ENCODE measurements at regions not wholly inside any gene's neighbourhood (a gene's known extent, or its start where the extent isn't known, plus 50 kb on each side); places are given as distances from the start of the nearest gene placed in this dataset.

- DNase-seq (ENCODE audit: low read depth, low spot score) = no peak
These were observed 124.3 kb downstream of the RPLP1 start for GRCh38 chr15:69576948-69577351.

GRCh38 chr15:69577397-69577796 lies 124.8 kb downstream of the RPLP1 start:
- no peak for DNase-seq (ENCODE audit: low read depth, low spot score)

- DNase-seq (ENCODE audit: low read depth, low spot score) = no peak
These were observed 125.6 kb downstream of the RPLP1 start for GRCh38 chr15:69578252-69578651.

GRCh38 chr15:69578787-69579583 lies 126.4 kb downstream of the RPLP1 start:
- no peak for DNase-seq (ENCODE audit: low read depth, low spot score)

GRCh38 chr15:69579950-69580618 lies 127.5 kb downstream of the RPLP1 start:
- no peak for DNase-seq (ENCODE audit: low read depth, low spot score)

- no peak for DNase-seq (ENCODE audit: low read depth, low spot score)
These were observed 131.0 kb downstream of the RPLP1 start for GRCh38 chr15:69583626-69584025.

- no peak for DNase-seq (ENCODE audit: low read depth, low spot score)
These were observed 133.3 kb downstream of the RPLP1 start for GRCh38 chr15:69585937-69586336.

- DNase-seq (ENCODE audit: low read depth, low spot score) = no peak
These were observed 134.1 kb downstream of the RPLP1 start for GRCh38 chr15:69586721-69587120.

- no peak for DNase-seq (ENCODE audit: low read depth, low spot score)
These were observed 135.3 kb downstream of the RPLP1 start for GRCh38 chr15:69587723-69588426.

GRCh38 chr15:69590201-69590710 lies 137.6 kb downstream of the RPLP1 start:
- no peak for DNase-seq (ENCODE audit: low read depth, low spot score)

- no peak for DNase-seq (ENCODE audit: low read depth, low spot score)
These were observed 138.4 kb downstream of the RPLP1 start for GRCh38 chr15:69590932-69591524.

- DNase-seq (ENCODE audit: low read depth, low spot score) = no peak
These were observed 139.4 kb downstream of the RPLP1 start for GRCh38 chr15:69591905-69592508.

GRCh38 chr15:69592954-69593353 lies 140.3 kb downstream of the RPLP1 start:
- DNase-seq (ENCODE audit: low read depth, low spot score) = no peak

- no peak for DNase-seq (ENCODE audit: low read depth, low spot score)
These were observed 140.9 kb downstream of the RPLP1 start for GRCh38 chr15:69593488-69593887.

- DNase-seq (ENCODE audit: low read depth, low spot score) = no peak
These were observed 141.7 kb downstream of the RPLP1 start for GRCh38 chr15:69593981-69594966.

GRCh38 chr15:69595009-69595791 lies 142.6 kb downstream of the RPLP1 start:
- DNase-seq (ENCODE audit: low read depth, low spot score) = no peak

GRCh38 chr15:69597061-69597592 lies 144.5 kb downstream of the RPLP1 start:
- DNase-seq (ENCODE audit: low read depth, low spot score) = no peak

- no peak for DNase-seq (ENCODE audit: low read depth, low spot score)
These were observed 146.7 kb downstream of the RPLP1 start for GRCh38 chr15:69599271-69599670.

- DNase-seq (ENCODE audit: low read depth, low spot score) = no peak
These were observed 148.0 kb downstream of the RPLP1 start for GRCh38 chr15:69600556-69601085.
